Activated effector memory CD4-positive, alpha-beta T cell treated with Interleukin-2 at 50 U/mL for 16 hours (primary cell): ENCODE measurements at regions not wholly inside any gene's neighbourhood (a gene's known extent, or its start where the extent isn't known, plus 50 kb on each side); places are given as distances from the start of the nearest gene placed in this dataset.
A peak's percentile ranks its signal among the peaks of the same experiment; 100 is the strongest.

Source experiments
- DNase-seq: peaks from one replicate; pipeline ENCODE4 v3.0.0-alpha.2; 2020

- peak; percentile 19 for DNase-seq
Measured at GRCh38 chr14:24692382-24693352, 58.7 kb upstream of the GZMB start.

GRCh38 chr14:24690492-24690891, 56.5 kb upstream of the GZMB start:
- no peak for DNase-seq

GRCh38 chr14:24688030-24688658, 54.2 kb upstream of the GZMB start:
- no peak for DNase-seq
